H9 (cell line): ENCODE measurements at regions not wholly inside any gene's neighbourhood (a gene's known extent, or its start where the extent isn't known, plus 50 kb on each side); places are given as distances from the start of the nearest gene placed in this dataset.

Source experiments
- DNase-seq: peaks from one replicate; pipeline ENCODE4 v3.0.0-alpha.2; 2017
- H2AFZ ChIP-seq: one replicate; pipeline ENCODE4 v1.6.1; 2013; ENCODE audit warnings: mild to moderate bottlenecking, low read length, control low read depth, moderate library complexity
- H2AK5ac ChIP-seq: 2 replicates; pipeline ENCODE4 v1.6.1; 2013; ENCODE audit warnings: low read length, control low read depth, mixed read lengths; ENCODE audit not compliant: insufficient read length
- H2BK120ac ChIP-seq: one replicate; pipeline ENCODE4 v1.6.1; 2013; ENCODE audit warnings: low read depth, mild to moderate bottlenecking, low read length, control low read depth, inconsistent platforms; ENCODE audit not compliant: poor library complexity, severe bottlenecking
- H2BK12ac ChIP-seq: 2 replicates; pipeline ENCODE4 v1.6.1; 2013; ENCODE audit warnings: low read length, control low read depth, mixed read lengths, low read depth; ENCODE audit not compliant: insufficient read length
- H2BK15ac ChIP-seq: 2 replicates; pipeline ENCODE4 v1.6.1; 2013; ENCODE audit warnings: low read depth, low read length, control low read depth
- H2BK20ac ChIP-seq: one replicate; pipeline ENCODE4 v1.6.1; 2013; ENCODE audit warnings: low read depth, mild to moderate bottlenecking, low read length, control low read depth, inconsistent platforms; ENCODE audit not compliant: poor library complexity, severe bottlenecking
- H2BK5ac ChIP-seq: 2 replicates; pipeline ENCODE4 v1.6.1; 2013; ENCODE audit warnings: low read length, control low read depth, mixed read lengths; ENCODE audit not compliant: insufficient read length
- H3K14ac ChIP-seq: 2 replicates; pipeline ENCODE4 v1.6.1; 2013; ENCODE audit warnings: low read length, control low read depth; ENCODE audit not compliant: insufficient read depth
- H3K18ac ChIP-seq: 2 replicates; pipeline ENCODE4 v1.6.1; 2013; ENCODE audit warnings: low read depth, mild to moderate bottlenecking, mixed read lengths, low read length, control low read depth; ENCODE audit not compliant: insufficient read length
- H3K23ac ChIP-seq: 2 replicates; pipeline ENCODE4 v1.6.1; 2013; ENCODE audit warnings: low read length, control low read depth, mixed read lengths, low read depth; ENCODE audit not compliant: insufficient read length
- H3K23me2 ChIP-seq: 2 replicates; pipeline ENCODE4 v1.6.1; 2013; ENCODE audit warnings: low read depth, mild to moderate bottlenecking, mixed read lengths, low read length, control low read depth; ENCODE audit not compliant: insufficient read length, poor library complexity, severe bottlenecking
- H3K27ac ChIP-seq: 2 replicates; pipeline ENCODE4 v1.5.1; 2013; ENCODE audit warnings: low read length, control low read depth, mixed read lengths, low read depth; ENCODE audit not compliant: insufficient read length
- H3K27me3 ChIP-seq: 2 replicates; pipeline ENCODE4 v1.6.1; 2013; ENCODE audit warnings: low read length, control low read depth, inconsistent platforms; ENCODE audit not compliant: insufficient read depth
- H3K4ac ChIP-seq: 2 replicates; pipeline ENCODE4 v1.6.1; 2013; ENCODE audit warnings: low read depth, mild to moderate bottlenecking, control low read depth, inconsistent platforms, low read length, moderate library complexity
- H3K4me1 ChIP-seq: 2 replicates; pipeline ENCODE4 v1.6.1; 2013; ENCODE audit warnings: low read length, control low read depth, inconsistent platforms; ENCODE audit not compliant: insufficient read depth
- H3K4me2 ChIP-seq: 2 replicates; pipeline ENCODE4 v1.6.1; 2013; ENCODE audit warnings: low read length, control low read depth, mixed read lengths; ENCODE audit not compliant: insufficient read length, insufficient read depth
- H3K56ac ChIP-seq: 2 replicates; pipeline ENCODE4 v1.6.1; 2013; ENCODE audit warnings: low read depth, mild to moderate bottlenecking, mixed read lengths, low read length, control low read depth; ENCODE audit not compliant: insufficient read length
- H3K79me1 ChIP-seq: 2 replicates; pipeline ENCODE4 v1.6.1; 2013; ENCODE audit warnings: low read depth, mild to moderate bottlenecking, moderate library complexity, low read length, control low read depth, inconsistent platforms; ENCODE audit not compliant: insufficient read depth, poor library complexity, severe bottlenecking
- H3K79me2 ChIP-seq: 2 replicates; pipeline ENCODE4 v1.6.1; 2013; ENCODE audit warnings: low read length, control low read depth, inconsistent platforms; ENCODE audit not compliant: insufficient read depth
- H3K9ac ChIP-seq: 2 replicates; pipeline ENCODE4 v1.6.1; 2013; ENCODE audit warnings: low read length, control low read depth, mixed read lengths; ENCODE audit not compliant: insufficient read length; ENCODE audit errors: extremely low read depth
- H3K9me3 ChIP-seq: one replicate; pipeline ENCODE4 v1.6.1; 2013; ENCODE audit warnings: low read depth, low read length, inconsistent platforms; ENCODE audit not compliant: control insufficient read depth
- H3T11ph ChIP-seq: one replicate; pipeline ENCODE4 v1.6.1; 2013; ENCODE audit warnings: mild to moderate bottlenecking, low read length, control low read depth, inconsistent platforms
- H4K20me1 ChIP-seq: one replicate; pipeline ENCODE4 v1.6.1; 2013; ENCODE audit not compliant: control insufficient read depth, insufficient read length, insufficient read depth
- H4K5ac ChIP-seq: 2 replicates; pipeline ENCODE4 v1.6.1; 2013; ENCODE audit warnings: low read depth, mild to moderate bottlenecking, mixed read lengths, low read length, control low read depth; ENCODE audit not compliant: insufficient read length
- H4K8ac ChIP-seq: replicated peaks from 2 replicates; pipeline ENCODE4 v1.6.1; 2013; ENCODE audit warnings: low read length, control low read depth, mixed read lengths, low read depth; ENCODE audit not compliant: insufficient read length
- H4K91ac ChIP-seq: 2 replicates; pipeline ENCODE4 v1.6.1; 2013; ENCODE audit warnings: low read depth, mild to moderate bottlenecking, moderate library complexity, mixed read lengths, low read length, control low read depth; ENCODE audit not compliant: insufficient read length
- H3K27ac Mint-ChIP-seq, 3 experiments: 2 replicates in 2 of 3; 3 replicates in 1 of 3; pipeline ENCODE4 v1.8.0; 2020 to 2021; ENCODE audit warnings: mixed read lengths in 3 of 3, mild to moderate bottlenecking in 1 of 3, moderate library complexity in 1 of 3
- H3K27me3 Mint-ChIP-seq: 2 replicates; pipeline ENCODE4 v1.8.0; 2021; ENCODE audit warnings: low read depth, mild to moderate bottlenecking, moderate library complexity, mixed read lengths
- H3K36me3 Mint-ChIP-seq, 3 experiments: 2 replicates in 2 of 3; 3 replicates in 1 of 3; pipeline ENCODE4 v1.8.0; 2020 to 2021; ENCODE audit warnings: low read depth in 3 of 3, mixed read lengths in 3 of 3; ENCODE audit not compliant: insufficient read depth in 1 of 3
- H3K4me1 Mint-ChIP-seq, 2 experiments: 2 replicates each; pipeline ENCODE4 v1.8.0; 2020; ENCODE audit warnings: mixed read lengths in 2 of 2
- H3K4me3 Mint-ChIP-seq, 2 experiments: 2 replicates in 1 of 2; 3 replicates in 1 of 2; pipeline ENCODE4 v1.8.0; 2020 to 2021; ENCODE audit warnings: mild to moderate bottlenecking in 2 of 2, mixed read lengths in 2 of 2, moderate library complexity in 1 of 2
- H3K9me3 Mint-ChIP-seq, 2 experiments: 2 replicates in 1 of 2; 3 replicates in 1 of 2; pipeline ENCODE4 v1.8.0; 2020; ENCODE audit warnings: mild to moderate bottlenecking in 2 of 2, mixed read lengths in 2 of 2, moderate library complexity in 1 of 2
- WGBS: extraction: QIAGEN DNeasy Blood & Tissue Kit; methylation state at CpG from one replicate; pipeline ENCODE4 v1.1.7; 2013; ENCODE audit warnings: missing lambda C conversion rate, low lambda C conversion rate, mixed read lengths; ENCODE audit not compliant: insufficient read length; ENCODE audit errors: extremely low coverage; 5-methylcytosine and 5-hydroxymethylcytosine counted together
- TF ChIP-seq, protein P1 (sequence below): fragments of 200-600 bp; sonication (generic); conservative IDR thresholded peaks from 3 replicates; pipeline ENCODE4 v1.8.0; 2021; ENCODE audit warnings: antibody characterized with exemption, mild to moderate bottlenecking

DNA sequence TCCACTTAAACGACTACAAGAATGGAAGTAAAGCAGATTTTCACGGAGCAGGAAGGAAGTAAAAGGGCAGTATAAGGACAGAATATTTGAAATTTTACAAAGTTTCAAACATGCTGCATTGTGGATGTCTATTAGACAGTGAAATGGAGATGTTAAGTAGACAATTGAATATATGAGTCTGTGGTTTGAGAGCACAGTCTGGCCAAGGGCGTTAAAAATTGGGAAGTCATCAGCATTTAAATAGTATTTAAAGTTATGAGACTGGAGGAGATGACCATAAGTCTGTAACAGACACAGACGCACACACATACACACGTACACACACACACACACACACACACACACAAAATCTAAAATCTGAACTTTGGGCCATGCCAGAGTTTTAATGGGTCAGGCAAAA, 935.9 kb downstream of the EPHA3 start:
- H3K79me2 ChIP-seq = no peaks in the 10 kb centered on the region
- no peaks in the 10 kb centered on the region for H3K79me1 ChIP-seq
- H4K5ac ChIP-seq = no peak overlapping the region
- H2BK20ac ChIP-seq = no peak overlapping the region
- no peaks in the 10 kb centered on the region for H3K27me3 ChIP-seq
- Mint-ChIP-seq H3K27ac (no peak overlapping the region), H3K27me3 (no peaks in the 10 kb centered on the region), H3K4me3 (no peak overlapping the region), H3K4me1 (peaks cover 5 to 14% of the 10 kb centered on the region in 2 experiments), H3K36me3 (peaks cover 0 to 7% (median 3%) of the 10 kb centered on the region in 3 experiments; a peak in 2 of 7 replicates), H3K9me3 (peaks cover 0 to 3% of the 10 kb centered on the region in 2 experiments; a peak in 2 of 5 replicates)
- H3K27ac ChIP-seq = no peak overlapping the region
- H3K56ac ChIP-seq = no peak overlapping the region
- DNase-seq = no peak
- H2BK15ac ChIP-seq = no peak overlapping the region
- no peak overlapping the region for H3K14ac ChIP-seq
- TF ChIP-seq, protein P1, sequence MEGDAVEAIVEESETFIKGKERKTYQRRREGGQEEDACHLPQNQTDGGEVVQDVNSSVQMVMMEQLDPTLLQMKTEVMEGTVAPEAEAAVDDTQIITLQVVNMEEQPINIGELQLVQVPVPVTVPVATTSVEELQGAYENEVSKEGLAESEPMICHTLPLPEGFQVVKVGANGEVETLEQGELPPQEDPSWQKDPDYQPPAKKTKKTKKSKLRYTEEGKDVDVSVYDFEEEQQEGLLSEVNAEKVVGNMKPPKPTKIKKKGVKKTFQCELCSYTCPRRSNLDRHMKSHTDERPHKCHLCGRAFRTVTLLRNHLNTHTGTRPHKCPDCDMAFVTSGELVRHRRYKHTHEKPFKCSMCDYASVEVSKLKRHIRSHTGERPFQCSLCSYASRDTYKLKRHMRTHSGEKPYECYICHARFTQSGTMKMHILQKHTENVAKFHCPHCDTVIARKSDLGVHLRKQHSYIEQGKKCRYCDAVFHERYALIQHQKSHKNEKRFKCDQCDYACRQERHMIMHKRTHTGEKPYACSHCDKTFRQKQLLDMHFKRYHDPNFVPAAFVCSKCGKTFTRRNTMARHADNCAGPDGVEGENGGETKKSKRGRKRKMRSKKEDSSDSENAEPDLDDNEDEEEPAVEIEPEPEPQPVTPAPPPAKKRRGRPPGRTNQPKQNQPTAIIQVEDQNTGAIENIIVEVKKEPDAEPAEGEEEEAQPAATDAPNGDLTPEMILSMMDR = no peak
- H3K23me2 ChIP-seq = no peaks in the 10 kb centered on the region
- no peak overlapping the region for H3K18ac ChIP-seq
- H3K9me3 ChIP-seq = no peaks in the 10 kb centered on the region
- H2BK12ac ChIP-seq = no peak overlapping the region
- no peaks in the 10 kb centered on the region for H4K20me1 ChIP-seq
- H4K8ac ChIP-seq = no peak overlapping the region
- H3K4ac ChIP-seq = no peak overlapping the region
- H3K9ac ChIP-seq = no peak overlapping the region
- no peak overlapping the region for H2BK120ac ChIP-seq
- no peaks in the 10 kb centered on the region for H3K4me1 ChIP-seq
- H2AK5ac ChIP-seq = no peak overlapping the region
- H2AFZ ChIP-seq = no peak overlapping the region
- H4K91ac ChIP-seq = no peak overlapping the region
- H3T11ph ChIP-seq = no peak overlapping the region
- WGBS = no CpG with 5 or more reads among the region's 5 CpGs
- H3K23ac ChIP-seq = no peak overlapping the region
- no peak overlapping the region for H2BK5ac ChIP-seq
- H3K4me2 ChIP-seq = no peak overlapping the region
